Mesodermal cell (in vitro differentiated cells): ENCODE measurements at regions not wholly inside any gene's neighbourhood (a gene's known extent, or its start where the extent isn't known, plus 50 kb on each side); places are given as distances from the start of the nearest gene placed in this dataset.

ENCODE experiments used
- H3K27ac ChIP-seq: 2 replicates; pipeline ENCODE4 v1.7.0; 2013; ENCODE audit warnings: mild to moderate bottlenecking, low read depth, low read length, moderate library complexity; ENCODE audit not compliant: severe bottlenecking
- H3K36me3 ChIP-seq: 2 replicates; pipeline ENCODE4 v1.7.1; 2013; ENCODE audit warnings: mild to moderate bottlenecking, low read length, moderate library complexity; ENCODE audit not compliant: control insufficient read depth, insufficient read depth
- H3K4me1 ChIP-seq: one replicate; pipeline ENCODE4 v1.7.1; 2013; ENCODE audit warnings: mild to moderate bottlenecking, low read length; ENCODE audit not compliant: insufficient read depth, control insufficient read depth, poor library complexity, severe bottlenecking
- H3K4me3 ChIP-seq: 2 replicates; pipeline ENCODE4 v1.7.0; 2013; ENCODE audit warnings: low read length, control low read depth, mild to moderate bottlenecking; ENCODE audit not compliant: insufficient read depth, poor library complexity, severe bottlenecking; ENCODE audit errors: extremely low read depth
- H3K9me3 ChIP-seq: 2 replicates; pipeline ENCODE4 v1.7.1; 2013; ENCODE audit warnings: mild to moderate bottlenecking, low read length, moderate library complexity; ENCODE audit not compliant: control insufficient read depth
- WGBS, 2 experiments: methylation state at CpG; one replicate each; pipeline ENCODE4 v1.1.5; 2013; ENCODE audit warnings: missing lambda C conversion rate in 2 of 2; ENCODE audit not compliant: insufficient coverage in 2 of 2; 5-methylcytosine and 5-hydroxymethylcytosine counted together

DNA sequence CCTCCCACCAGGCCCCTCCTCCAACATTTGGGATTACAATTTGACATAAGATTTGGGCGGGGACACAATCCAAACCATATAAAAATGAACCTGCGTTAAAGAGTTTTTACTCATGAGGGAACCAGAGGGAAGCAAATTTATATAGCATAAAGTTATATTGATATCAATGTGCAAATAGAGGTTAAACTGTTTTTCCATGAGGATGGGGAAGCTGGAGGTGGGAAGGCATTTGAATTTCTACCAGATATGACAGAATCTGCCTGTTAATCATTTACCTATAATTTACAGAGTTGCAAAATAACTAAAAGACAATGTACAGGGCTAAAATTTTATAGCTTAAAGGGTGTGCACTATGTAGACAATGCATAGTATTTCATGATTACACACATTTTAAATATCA, 322.0 kb upstream of the FKBP1C start:
- 100% methylated on average over 1 of the region's 2 CpGs; no CpG with 5 or more reads in 1 of the 2 experiments for WGBS, 2 experiments
- no peaks in the 10 kb centered on the region for H3K9me3 ChIP-seq
- H3K4me3 ChIP-seq: no peak overlapping the region
- no peaks in the 10 kb centered on the region for H3K4me1 ChIP-seq
- no peak overlapping the region for H3K27ac ChIP-seq
- H3K36me3 ChIP-seq: no peaks in the 10 kb centered on the region

DNA sequence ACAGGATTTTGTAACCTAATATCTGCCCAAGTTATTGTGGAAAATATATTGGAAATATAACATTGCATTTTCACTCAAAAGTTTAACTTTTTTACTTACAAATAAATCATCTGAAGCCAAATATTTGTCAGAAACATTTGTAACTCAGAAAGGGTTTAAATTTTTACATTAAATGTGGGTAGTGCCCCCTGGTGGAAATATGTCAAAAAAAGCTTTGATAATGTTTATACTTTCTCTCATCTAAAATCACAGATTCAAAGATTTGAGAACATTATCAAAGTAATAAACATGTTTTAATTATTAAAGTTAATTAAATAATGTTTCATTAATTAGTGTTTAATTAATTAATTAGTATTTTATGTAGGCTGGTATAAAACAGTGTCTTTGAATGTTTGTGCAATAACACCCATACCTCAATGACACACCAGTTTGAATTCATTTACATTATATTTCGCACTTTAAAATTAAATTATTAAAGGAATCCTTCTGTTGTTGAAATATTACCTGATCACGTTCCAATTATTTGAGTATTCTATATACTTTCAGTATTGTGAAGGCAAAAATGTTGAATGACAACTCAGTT, 320.1 kb upstream of the FKBP1C start:
- H3K4me3 ChIP-seq: no peak overlapping the region
- no peaks in the 10 kb centered on the region for H3K36me3 ChIP-seq
- no CpG with 5 or more reads among the region's 2 CpGs for WGBS, 2 experiments
- H3K4me1 ChIP-seq: no peaks in the 10 kb centered on the region
- H3K9me3 ChIP-seq: no peaks in the 10 kb centered on the region
- no peak overlapping the region for H3K27ac ChIP-seq

DNA sequence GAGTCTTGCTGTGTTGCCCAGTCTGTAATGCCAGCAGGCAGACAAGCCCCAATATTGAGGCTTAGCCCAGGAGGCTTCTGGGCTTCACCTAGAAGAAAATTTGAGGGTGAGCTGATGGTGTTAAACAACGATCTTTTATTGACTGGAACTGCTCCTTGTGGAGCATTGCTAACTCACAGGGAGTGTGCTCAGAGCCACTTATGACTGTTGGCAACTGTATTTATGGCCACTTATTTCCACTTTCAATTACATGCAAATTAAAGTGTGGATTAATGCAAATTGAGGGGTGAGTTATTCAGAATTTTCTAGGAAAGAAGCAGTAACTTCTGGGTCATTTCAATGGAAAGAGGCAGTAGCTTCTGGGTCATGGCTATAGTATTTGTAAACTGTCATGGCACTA, 317.2 kb upstream of the FKBP1C start:
- no peaks in the 10 kb centered on the region for H3K4me1 ChIP-seq
- no peaks in the 10 kb centered on the region for H3K9me3 ChIP-seq
- no peak overlapping the region for H3K4me3 ChIP-seq
- no CpG with 5 or more reads among the region's 1 CpG for WGBS, 2 experiments
- no peak overlapping the region for H3K27ac ChIP-seq
- H3K36me3 ChIP-seq: no peaks in the 10 kb centered on the region

- Histone ChIP-seq H3K27ac (no peak overlapping the region), H3K4me1 (no peaks in the 10 kb centered on the region), H3K36me3 (no peaks in the 10 kb centered on the region), H3K4me3 (no peak overlapping the region), H3K9me3 (no peaks in the 10 kb centered on the region)
- WGBS, 2 experiments: no CpG with 5 or more reads among the region's 1 CpG
These were observed 308.0 kb upstream of the FKBP1C start for GRCh38 chr6:62903266-62903665.

DNA sequence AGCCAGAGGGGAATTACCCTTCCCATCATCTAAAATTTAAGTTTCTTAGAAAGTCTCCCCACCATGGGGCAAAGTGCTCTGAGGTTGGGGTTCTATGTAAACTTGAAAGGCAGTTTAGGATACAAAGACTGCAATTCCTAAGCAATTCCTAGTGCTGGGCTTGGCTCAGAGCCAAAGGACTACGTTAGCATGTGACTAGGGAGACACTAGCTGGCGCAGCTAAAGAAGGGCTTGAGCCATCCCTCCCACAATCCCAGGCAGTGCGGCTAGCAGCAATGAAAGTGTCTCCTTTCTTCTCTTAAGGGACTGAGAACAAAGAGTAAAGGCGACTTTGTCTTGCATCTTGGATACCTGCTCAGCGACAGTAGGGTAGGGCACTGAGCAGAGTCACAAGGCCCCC, 306.6 kb upstream of the FKBP1C start:
- Histone ChIP-seq H3K27ac (no peak overlapping the region), H3K4me1 (no peaks in the 10 kb centered on the region), H3K36me3 (no peaks in the 10 kb centered on the region), H3K4me3 (no peak overlapping the region), H3K9me3 (no peaks in the 10 kb centered on the region)
- 88 to 90% methylated on average over 2 to 5 of the region's 5 CpGs for WGBS, 2 experiments

- no peaks in the 10 kb centered on the region for H3K4me1 ChIP-seq
- no peak overlapping the region for H3K4me3 ChIP-seq
- no peak overlapping the region for H3K27ac ChIP-seq
- no peaks in the 10 kb centered on the region for H3K9me3 ChIP-seq
- 85 to 100% methylated on average over 2 to 3 of the region's 4 CpGs for WGBS, 2 experiments
- no peaks in the 10 kb centered on the region for H3K36me3 ChIP-seq
These were observed 296.7 kb upstream of the FKBP1C start for GRCh38 chr6:62914530-62914929.

GRCh38 chr6:62923728-62924127, 287.5 kb upstream of the FKBP1C start:
- H3K4me1 ChIP-seq: no peaks in the 10 kb centered on the region
- no peaks in the 10 kb centered on the region for H3K36me3 ChIP-seq
- no peak overlapping the region for H3K27ac ChIP-seq
- H3K4me3 ChIP-seq: no peak overlapping the region
- no peaks in the 10 kb centered on the region for H3K9me3 ChIP-seq

DNA sequence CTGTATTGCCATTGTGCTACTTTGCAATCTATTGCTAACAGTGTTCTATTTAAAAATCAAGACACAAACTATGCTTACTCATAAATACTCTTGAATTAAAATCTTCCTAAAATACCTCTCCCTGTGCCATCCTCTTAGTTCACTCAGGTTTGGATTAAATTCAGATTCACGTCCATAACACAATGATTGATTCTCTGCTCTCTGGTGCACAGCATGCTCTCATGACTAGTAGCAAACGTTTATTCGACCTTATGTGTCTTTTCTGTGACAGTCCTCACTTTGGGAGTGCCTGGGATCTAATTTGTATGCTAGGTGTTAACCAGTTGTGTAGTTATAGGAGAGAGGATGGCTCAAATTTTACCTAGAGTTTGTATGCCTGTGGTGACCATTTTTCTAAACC, 270.4 kb upstream of the FKBP1C start:
- 69 to 100% methylated on average over 1 to 3 of the region's 3 CpGs for WGBS, 2 experiments
- Histone ChIP-seq H3K27ac (no peak overlapping the region), H3K9me3 (no peaks in the 10 kb centered on the region), H3K4me1 (no peaks in the 10 kb centered on the region), H3K4me3 (no peak overlapping the region), H3K36me3 (no peaks in the 10 kb centered on the region)

- Histone ChIP-seq H3K4me3 (no peak overlapping the region), H3K9me3 (no peaks in the 10 kb centered on the region), H3K36me3 (no peaks in the 10 kb centered on the region), H3K4me1 (no peaks in the 10 kb centered on the region), H3K27ac (no peak overlapping the region)
- WGBS, 2 experiments: no CpG with 5 or more reads among the region's 3 CpGs
These were observed 269.3 kb upstream of the FKBP1C start for GRCh38 chr6:62942000-62942399.

DNA sequence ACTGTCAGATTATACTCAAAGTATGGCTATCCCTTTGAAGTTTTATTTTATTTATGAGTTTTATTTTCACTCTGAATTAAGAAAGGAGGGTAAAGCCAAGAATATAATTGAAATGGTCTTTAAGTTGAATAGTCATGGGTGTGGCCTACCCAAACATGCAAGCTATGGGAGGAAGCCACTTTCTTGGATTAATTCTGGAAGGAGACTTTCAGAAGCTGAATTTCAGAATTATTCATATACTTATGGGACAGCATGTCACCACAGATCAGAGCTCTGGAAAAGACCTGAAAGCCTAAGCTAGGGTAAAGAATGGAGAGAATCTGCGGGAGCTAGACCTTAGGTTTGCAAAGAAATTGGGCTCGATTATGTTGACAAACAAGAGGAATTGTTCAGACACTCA, 242.4 kb upstream of the FKBP1C start:
- 84 to 96% methylated on average over 2 of the region's 2 CpGs for WGBS, 2 experiments
- Histone ChIP-seq H3K27ac (no peak overlapping the region), H3K9me3 (no peaks in the 10 kb centered on the region), H3K4me1 (no peaks in the 10 kb centered on the region), H3K4me3 (no peak overlapping the region), H3K36me3 (no peaks in the 10 kb centered on the region)

- whole genome bisulfite sequencing, 2 experiments: no CpG with 5 or more reads among the region's 1 CpG
These were observed 239.2 kb upstream of the FKBP1C start for GRCh38 chr6:62971976-62972658.

More at GRCh38 chr6:62971976-62972658, 239.2 kb upstream of the FKBP1C start:
- no peaks in the 10 kb centered on the region for H3K36me3 ChIP-seq
- no peaks in the 10 kb centered on the region for H3K9me3 ChIP-seq
- no peaks in the 10 kb centered on the region for H3K4me1 ChIP-seq
- no peak overlapping the region for H3K27ac ChIP-seq
- H3K4me3 ChIP-seq: no peak overlapping the region
